ENCODE measurements at regions not wholly inside any gene's neighbourhood (a gene's known extent, or its start where the extent isn't known, plus 50 kb on each side); places are given as distances from the start of the nearest gene placed in this dataset.
"Not testable (repeated sequence)": the region's sequence is repeated elsewhere in the genome, so short reads cannot be mapped to it uniquely, and the experiment has no call there.

- DNase-seq: no peak
Measured at GRCh38 chr1:200316148-200316803, 93.6 kb downstream of the ZNF281 start.

- DNase-seq: no peak
Measured at GRCh38 chr1:200314085-200314750, 95.6 kb downstream of the ZNF281 start.

- no peak for DNase-seq
Measured at GRCh38 chr1:200311256-200311655, 98.6 kb downstream of the ZNF281 start.

- no peak for DNase-seq
Measured at GRCh38 chr1:200310824-200311223, 99.0 kb downstream of the ZNF281 start.

GRCh38 chr1:200307755-200308066 is 102.1 kb downstream of the ZNF281 start:
- no peak for DNase-seq

- DNase-seq: peak in 1 of 2 experiments; percentile 34
Measured at GRCh38 chr1:200306944-200307754, 102.7 kb downstream of the ZNF281 start.

GRCh38 chr1:200305806-200306205 is 104.0 kb downstream of the ZNF281 start:
- peak; percentile 28 to 44 for DNase-seq

- no peak for DNase-seq
Measured at GRCh38 chr1:200304171-200304570, 105.7 kb downstream of the ZNF281 start.

GRCh38 chr1:200302921-200303290 is 106.9 kb downstream of the ZNF281 start:
- no peak for DNase-seq

- DNase-seq: peak; percentile 12 to 26
Measured at GRCh38 chr1:200302192-200302920, 107.5 kb downstream of the ZNF281 start.

- DNase-seq: no peak
Measured at GRCh38 chr1:200301152-200301551, 108.7 kb downstream of the ZNF281 start.

- no peak for DNase-seq
Measured at GRCh38 chr1:200299571-200299970, 110.3 kb downstream of the ZNF281 start.

- no peak for DNase-seq
Measured at GRCh38 chr1:200298242-200298641, 111.6 kb downstream of the ZNF281 start.

- peak in 1 of 2 experiments; percentile 8 for DNase-seq
Measured at GRCh38 chr1:200296091-200296661, 113.7 kb downstream of the ZNF281 start.

GRCh38 chr1:200294241-200294640 is 115.6 kb downstream of the ZNF281 start:
- DNase-seq: no peak

- no peak for DNase-seq
Measured at GRCh38 chr1:200292699-200293098, 117.1 kb downstream of the ZNF281 start.

GRCh38 chr1:200291106-200291505 is 118.7 kb downstream of the ZNF281 start:
- no peak for DNase-seq

- DNase-seq: peak; percentile 24 to 35
Measured at GRCh38 chr1:200290010-200290685, 119.7 kb downstream of the ZNF281 start.

- DNase-seq: no peak
Measured at GRCh38 chr1:200288226-200288625, 121.6 kb downstream of the ZNF281 start.

GRCh38 chr1:200284236-200284635 is 125.6 kb downstream of the ZNF281 start:
- DNase-seq: not testable (repeated sequence)

- DNase-seq: no peak
Measured at GRCh38 chr1:200282497-200283122, 127.2 kb downstream of the ZNF281 start.
